CD1c-positive myeloid dendritic cell (primary cell): ENCODE measurements at regions not wholly inside any gene's neighbourhood (a gene's known extent, or its start where the extent isn't known, plus 50 kb on each side); places are given as distances from the start of the nearest gene placed in this dataset.

Experiments used
- DNase-seq: peaks from one replicate; pipeline ENCODE4 v3.0.0-alpha.2; 2016; ENCODE audit errors: extremely low spot score

DNA sequence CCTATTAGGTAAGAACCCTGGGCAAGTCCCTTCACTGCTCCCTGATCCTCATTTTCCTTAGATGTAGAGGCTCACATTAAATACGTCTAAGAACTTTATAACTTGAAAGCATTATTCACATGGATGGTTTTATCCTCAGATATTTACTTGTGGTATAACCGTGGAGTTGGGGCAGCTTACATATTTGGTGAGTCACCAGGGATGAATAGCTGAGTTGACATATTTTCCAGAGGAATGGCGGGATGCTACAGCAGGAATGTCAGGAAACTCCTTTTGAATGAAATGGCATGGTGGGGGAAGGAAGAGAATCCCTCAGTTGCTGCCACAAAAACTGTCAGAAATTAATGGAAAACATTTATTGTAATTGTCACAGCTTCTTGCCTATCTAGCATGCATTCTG is 165.3 kb upstream of the RPS6KA3 start:
- DNase-seq: no peak

DNA sequence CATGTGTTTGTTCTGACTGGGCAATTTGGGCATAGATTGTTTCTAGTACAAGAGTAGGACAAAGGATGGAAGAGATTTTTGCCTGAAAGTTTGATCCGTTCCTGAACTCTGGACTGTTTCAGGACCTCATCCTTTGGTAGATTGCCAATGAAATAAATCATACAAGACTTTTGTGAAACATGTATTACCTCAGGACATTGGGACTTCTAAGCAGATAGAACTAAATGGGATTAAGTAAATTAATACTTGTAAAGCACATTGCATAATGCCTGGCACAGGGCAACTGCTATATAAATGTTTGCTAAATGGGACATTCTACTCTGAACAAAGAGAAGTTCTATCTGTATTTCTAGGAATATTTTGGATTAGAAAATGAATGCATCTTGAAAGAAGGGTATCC is 164.8 kb upstream of the RPS6KA3 start:
- no peak for DNase-seq

DNA sequence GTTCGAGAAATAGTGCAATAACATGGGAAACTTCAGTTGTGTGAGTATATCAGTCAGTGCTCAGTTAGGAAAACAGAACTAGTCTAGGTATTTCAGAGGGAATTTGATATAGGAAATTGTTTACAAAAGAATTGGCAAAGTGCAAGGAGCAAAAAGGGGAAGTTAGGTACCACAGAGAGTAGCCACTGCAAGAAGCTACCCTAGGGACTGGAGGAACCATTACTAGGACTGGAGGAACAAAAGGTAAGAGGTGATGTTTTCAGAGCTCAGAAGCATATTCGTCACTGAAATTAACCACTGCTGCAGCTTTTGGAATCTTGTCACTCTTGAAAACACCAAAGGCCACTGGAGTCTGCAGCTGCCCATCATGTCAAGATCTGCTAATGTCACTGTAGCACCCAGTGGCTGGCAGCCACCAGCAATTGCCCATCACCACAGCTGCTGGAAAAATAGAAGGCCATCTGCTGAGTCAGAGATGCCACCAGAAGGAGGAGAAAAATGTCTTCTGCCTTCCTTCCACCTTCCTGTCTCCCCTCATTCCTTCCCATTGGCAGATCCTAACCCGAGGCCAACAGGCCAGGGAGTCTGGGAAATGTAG is 160.6 kb upstream of the RPS6KA3 start:
- no peak for DNase-seq

DNA sequence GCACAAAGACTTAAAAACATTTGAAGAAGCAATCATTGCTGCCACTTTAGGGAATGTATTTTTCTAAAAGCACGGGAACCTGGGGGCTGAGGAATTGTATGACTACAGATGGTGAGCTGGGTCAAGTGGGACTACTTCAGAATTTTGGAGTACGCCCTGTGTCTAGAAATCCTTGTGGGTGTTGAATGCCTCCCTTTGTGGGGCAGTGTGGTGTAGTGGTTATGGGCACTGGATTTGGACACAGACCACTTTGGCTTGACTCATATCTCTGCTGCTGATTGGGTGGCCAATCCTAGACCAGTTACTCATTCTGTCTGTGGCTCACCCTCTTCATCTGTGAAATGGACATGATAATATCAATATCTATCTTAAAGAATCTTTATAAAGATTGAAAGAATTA is 155.0 kb upstream of the RPS6KA3 start:
- DNase-seq: no peak

DNA sequence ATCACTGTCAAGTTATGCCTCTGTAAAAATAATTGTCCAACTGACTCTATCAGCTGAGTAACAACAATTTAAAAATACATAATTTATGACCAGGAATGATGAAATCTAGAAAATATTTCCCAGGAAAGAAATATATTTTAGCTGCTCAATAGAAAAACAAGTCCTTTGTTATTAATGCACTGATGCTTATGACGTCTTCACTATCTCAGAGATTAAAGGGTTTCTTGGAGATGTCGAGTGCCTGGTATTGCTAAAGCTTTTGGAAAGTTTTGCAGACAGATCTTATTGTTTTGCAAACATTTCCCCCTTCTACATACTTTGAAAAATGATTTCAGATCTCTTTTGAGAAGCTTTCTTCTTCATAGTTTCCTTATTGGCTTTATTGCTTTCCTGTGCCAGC is 154.6 kb upstream of the RPS6KA3 start:
- no peak for DNase-seq

DNA sequence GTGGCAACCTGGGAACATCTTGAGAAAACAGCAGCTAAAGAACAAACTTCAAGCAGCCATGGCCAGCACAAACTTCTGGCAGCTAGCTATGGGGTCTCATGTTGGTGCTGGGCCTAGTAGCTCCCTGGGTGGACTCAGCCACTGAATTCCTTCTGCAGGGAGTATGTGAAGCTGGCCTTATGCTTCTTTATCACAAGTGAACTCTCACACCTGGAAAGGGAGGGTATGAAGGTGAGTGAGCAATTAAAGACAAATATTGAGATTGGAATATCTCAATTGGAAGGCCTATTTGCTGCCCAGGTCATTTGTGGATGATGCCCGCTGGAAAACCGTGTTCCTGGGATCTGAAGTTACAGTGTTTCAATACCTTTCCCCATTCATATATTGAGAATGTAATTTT is 153.3 kb upstream of the RPS6KA3 start:
- no peak for DNase-seq

DNA sequence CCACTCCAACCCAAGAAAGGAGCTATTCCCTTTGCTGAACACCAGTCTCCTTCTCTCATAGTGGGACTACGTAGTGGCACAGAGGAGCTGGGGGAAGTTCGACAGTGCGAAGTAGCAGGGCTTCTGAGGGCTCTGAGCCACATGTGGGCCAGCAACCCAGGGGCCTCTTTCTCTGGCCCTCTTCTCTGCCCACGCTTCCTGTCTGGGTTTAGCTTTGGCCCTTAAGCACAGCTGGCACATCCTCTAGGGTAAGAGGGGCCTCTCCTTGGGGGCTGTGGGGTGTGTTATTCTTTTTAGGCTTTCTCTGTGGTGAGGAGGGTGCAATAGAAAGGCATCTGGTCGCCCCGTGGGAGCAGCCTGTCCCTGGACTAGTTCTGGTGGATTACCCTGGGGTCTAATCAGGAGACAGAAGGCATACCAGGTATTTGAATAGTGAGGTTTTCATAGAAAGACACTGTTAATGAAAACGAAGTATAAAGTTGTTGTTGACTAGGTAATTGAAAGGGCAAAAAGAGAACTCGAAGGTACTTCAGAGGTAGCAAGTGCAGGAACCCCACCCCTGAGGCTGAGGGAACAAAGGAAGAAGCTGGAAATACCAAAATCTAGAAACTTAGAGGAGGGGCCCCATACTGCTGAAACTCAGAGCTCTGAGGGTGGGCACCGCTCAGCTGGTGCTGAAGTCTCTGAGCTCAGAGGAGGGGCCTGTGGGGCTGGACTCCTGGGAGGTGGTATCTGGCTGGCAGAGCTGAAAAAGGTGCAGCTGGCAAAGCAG is 151.9 kb upstream of the RPS6KA3 start:
- DNase-seq: no peak

DNA sequence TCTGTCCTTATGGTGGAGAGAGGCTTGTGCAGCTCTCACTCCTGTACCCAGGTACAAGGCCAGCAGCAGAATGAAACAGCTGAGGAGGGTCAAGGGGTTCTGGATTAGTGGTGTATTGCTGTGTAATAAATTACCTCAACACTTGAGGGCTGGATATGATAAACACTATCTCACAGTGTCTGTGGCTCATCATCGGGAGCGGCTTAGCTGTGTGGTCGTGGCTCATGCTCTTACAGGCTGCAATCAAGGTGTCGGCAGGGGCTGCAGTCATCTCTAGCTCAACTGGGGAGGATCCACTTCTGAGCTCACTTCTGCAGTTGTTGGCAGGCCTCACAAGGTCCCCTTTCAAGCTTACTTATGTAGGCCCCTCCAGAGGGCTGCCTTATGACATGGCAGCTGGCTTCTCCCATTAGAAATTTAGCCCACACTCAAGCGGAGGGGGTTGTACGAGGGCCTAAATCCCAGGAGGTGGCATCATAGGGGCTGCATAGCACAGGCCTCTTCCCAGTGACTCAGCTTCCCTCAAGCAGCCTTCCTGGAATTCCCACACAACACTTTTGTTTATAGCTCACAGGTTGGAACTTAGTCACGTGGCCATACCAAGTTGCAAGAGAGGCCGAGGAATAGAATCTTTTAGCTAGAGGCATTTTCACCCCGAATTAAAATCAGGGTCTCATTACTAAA is 148.2 kb upstream of the RPS6KA3 start:
- DNase-seq: no peak

DNA sequence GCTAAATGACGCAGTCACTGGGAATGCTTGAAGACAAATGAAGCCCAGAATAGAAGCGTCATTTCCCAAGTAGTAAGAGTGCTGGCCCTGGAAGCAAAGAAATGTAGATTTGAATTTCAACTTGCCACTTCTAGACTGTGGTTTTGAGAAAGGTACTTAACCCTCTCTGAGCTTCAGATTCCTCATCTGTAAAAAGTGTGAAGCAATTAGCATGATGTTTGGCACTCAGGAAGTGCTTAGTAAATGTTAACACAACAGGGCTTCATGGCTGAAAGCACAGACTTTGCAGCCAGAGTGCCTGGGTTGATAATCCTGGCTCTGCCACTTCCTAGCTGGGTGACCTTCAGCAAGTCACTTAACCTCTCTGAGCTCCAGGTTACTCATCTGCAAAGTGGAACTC is 147.4 kb upstream of the RPS6KA3 start:
- no peak for DNase-seq

DNA sequence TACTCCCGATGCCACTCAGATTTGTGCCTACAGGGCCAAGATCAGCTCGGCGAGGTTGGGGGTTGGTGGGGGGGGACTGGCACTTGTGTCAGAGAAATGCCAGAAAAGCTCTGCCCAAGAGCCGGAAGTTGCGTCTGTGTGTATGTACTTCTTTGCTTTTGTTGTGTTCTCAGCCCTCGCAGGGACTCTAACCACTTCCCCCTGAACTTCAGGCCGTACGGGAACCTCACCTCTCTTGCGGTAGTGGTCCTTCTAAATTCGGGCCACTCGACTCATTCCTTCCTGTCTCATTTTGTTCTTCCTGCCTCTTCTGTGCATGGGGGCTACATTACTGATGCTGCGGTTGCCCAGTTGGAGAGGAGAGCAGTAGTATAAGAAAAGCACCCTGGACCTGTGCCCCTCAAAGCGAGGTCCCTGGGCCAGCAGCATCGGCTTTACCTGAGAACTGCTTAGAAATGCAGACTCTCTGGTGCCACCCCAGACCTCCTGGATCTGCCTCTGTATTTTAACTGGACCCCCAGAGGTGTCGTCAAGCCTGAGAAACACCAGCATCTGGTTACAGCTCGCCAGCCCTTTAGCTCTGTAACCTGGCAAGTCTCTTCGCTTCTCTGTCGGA is 146.3 kb upstream of the RPS6KA3 start:
- peak; percentile 31 for DNase-seq

DNA sequence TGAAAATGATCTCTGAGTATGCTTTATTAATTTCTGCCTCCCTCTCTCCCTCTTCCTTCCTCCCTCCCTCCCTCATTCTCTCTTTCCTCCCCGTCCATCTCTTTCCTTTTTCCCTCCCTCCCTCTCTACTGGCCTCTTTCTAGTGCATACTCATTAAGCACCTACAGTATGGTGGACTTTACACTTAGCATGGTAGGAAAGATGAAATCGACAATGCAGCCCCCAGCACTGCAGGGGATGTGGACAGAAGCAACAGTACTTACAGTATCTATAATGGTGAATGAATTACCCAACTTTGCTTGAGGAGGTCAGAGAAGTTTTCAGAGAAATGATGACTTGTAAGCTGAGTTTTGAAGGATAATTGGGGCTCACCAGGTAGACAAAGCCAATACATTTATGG is 143.8 kb upstream of the RPS6KA3 start:
- no peak for DNase-seq

DNA sequence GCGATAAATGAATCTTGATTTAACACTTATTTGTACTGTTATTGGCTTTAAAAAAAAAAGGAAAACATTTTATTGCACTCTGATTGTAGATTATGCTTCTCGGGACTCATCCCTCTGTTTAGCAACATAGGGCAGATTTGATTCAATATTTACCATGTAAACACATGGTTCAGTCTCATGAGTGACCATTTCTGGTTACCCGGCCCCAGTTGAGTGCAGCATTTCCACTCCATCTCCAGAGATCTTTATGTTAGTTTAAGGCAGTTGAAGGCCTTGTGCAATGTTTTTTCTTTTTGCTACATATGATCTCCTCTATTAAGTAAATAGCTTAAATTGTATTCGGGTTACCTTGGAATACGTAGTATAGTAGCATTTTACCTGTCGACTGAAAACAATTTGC is 143.3 kb upstream of the RPS6KA3 start:
- no peak for DNase-seq

DNA sequence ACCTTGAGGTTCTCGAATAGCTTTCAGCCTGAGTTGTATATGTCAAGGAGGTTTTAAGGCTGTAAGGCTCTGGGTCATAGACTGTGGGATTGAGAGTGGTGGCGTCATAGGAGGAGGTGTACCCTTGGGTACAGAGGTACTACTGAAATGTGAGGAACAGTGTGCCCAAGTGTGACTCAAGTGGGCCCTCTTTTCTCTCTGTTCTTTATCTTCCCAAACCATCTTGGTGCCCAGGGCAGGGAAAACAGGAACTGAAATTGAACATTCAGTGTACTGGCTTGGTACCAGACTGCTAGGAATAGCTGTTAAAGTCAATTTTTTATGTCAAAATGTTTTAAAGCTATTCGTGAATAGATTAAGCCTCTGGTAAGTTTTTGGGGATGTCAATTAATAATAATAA is 136.2 kb upstream of the RPS6KA3 start:
- DNase-seq: peak; percentile 28

DNA sequence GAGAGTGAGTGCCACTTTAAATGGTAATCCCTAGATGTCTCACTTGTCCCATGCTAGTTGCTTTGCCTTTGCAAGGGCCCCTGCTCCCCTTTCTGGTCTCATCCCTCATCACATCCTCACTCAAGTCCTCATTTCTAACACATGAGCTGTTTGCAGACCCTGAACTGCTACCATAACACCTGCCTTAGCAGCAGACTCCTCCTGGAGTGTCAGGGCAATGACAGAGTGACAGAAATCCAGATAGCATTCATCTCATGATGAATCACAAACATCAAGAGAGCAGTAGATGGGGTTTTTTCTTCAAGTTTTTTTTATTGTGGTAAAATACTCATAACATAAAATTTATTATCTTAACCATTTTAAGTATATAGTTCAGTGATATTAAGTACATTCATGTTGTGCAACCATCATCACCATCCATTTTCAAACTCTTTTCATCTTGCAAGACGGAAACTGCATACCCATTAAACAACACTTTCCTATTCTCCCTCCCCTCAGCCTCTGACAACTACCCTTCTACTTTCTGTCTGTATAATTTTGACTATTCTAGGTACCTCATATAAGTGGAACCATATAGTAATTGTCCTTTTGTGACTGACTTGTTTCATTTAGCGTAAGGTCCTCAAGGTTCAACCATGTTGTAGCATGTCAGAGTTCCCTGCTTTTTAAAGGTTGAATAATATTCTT is 133.2 kb upstream of the RPS6KA3 start:
- DNase-seq: no peak

DNA sequence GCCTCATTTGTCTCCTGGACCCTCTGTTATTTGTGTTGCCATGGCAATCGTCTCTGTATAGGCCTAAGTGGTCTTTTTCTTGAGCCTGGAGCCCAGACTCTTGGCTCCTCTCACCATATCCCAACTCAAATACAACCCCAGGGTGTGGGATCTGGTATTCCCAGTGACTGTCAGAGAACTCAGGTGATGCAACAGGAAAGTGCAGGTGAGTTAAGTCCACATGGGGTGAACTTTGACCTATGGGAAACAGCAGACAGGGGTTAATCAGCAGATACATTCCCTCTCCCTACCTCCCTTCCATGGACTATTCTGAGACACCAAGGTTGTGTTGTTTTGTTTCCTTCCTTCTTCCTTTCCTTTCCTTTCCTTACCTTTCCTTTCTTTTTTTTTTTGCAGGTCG is 130.9 kb upstream of the RPS6KA3 start:
- DNase-seq: no peak

DNA sequence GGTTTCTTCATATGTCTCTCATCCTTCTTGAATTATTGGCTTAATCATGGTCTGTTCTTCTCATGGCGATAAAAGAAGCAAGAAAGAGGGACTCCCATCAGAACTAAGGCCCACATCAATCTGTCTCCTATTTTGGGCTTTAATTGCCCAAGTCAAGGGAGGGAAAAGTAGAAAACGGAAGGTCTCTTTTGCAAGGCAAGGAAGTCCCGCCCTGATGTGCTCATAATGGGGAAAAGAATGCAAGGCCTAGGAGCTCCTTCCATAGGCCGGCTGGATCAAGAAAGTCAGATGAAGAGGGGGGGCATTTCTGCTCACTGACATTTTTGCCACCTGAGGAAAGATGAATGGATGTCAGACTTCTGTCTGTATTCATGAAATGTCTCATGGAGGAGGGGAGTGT is 127.7 kb upstream of the RPS6KA3 start:
- DNase-seq: peak; percentile 26

DNA sequence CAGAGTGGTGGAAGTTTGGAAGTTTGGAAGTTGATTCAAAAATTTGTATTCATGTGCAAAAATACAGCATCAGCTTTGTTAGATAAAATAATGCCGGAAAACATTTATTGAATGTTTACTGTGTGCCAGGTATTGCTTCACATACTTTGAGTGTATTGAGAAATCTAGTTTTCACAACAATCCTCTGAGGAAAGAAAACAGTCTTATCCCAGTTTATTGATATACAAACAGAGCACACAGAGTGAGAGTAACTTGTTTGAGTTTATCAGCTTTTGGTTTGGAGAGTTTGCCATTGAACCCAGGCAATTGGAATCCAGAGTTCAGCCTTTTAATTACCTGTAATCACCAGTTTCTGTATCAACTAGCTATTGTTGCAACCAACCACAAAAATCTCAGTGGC is 127.2 kb upstream of the RPS6KA3 start:
- DNase-seq: no peak

DNA sequence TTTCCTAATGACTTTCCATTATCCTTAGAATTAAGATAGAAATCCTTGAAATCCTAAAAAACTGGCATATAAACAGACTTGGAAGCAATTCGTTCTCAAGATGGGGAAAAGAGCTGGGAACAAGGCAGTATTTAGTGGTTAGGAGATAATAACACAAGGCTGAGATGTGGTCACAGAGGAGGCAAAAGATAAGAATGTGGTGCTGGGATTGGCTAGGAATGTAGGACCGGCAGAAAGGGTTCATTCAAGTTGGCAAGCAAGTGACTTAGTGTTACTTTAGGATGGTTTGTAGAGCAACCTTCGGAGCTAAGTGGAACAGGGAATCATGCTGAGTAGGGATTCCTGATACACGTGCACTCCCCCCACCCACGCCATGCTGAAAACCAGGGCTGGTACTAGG is 121.9 kb upstream of the RPS6KA3 start:
- no peak for DNase-seq

DNA sequence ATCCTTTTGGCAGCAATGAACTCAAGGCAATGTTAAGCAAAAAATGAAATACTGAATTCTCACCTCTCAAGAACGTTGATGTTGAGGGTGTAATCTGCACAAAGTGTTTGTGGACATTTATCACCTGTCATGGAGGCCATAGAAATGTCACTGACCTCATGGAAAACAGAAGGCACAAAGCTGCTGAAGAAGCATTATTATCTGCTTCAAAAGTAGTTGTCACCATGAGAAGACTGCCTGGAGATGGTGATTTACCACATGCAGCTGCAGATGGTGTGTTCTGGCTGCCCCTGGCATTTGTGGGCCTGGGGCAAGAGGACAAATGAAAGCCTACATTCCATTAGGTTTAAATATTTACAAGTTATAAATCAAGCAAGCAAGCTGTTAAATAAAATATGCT is 116.8 kb upstream of the RPS6KA3 start:
- DNase-seq: no peak

DNA sequence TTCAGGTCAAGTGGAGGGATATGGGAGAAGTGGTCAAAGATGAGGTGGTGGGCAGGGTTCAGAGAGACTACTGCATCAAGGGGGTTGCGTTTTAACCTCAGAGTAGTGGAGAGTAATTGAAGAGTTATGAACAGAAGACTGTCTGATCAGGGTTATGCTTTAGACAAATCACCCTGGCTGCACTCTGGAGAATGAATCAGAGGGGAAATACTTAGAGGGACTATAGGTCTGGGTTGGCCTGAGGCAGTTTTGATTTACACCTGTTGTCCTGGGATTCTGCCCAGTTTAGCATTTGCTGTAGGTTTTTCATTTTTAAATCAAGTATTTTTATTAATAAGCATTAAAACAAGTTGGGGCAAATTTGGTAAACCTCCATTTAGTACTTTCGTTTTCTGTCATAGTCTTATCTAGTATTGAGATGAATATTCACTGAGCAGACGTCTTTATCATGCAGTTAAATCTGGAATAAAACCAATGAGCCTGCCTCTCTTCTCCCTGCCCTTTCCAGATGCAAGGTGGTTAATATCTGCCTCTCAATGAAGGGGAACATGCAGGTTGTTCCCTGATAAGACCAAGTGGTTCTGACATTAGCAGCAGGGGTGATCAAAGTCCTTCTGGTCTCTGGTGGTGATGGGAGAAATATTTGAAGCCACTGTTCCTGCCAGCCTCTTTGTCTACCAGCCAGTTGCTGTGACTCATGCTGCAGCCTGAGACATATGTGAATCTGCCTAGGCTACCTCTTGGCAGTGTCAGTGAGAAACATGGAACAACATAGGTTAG is 116.0 kb upstream of the RPS6KA3 start:
- no peak for DNase-seq

DNA sequence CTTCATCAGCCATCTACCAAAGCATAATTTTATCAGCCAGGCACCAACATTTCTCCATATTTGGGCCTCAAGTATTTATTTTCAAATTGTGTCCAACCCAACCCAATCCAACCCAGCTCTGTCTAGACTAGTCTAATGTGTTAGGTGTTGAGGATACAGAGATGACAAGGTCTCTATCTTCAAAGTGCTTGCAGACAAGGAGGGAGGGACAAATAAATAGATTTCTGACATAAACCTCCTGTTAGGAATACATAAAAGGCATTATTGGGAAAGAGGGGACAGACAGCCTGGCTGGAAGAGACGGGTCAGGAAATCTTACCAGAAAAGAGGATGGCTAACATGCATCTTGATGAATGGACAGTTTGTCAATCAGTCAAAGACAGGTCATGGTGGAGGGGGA is 115.4 kb upstream of the RPS6KA3 start:
- DNase-seq: no peak
